T-cell (primary cell): ENCODE measurements at regions not wholly inside any gene's neighbourhood (a gene's known extent, or its start where the extent isn't known, plus 50 kb on each side); places are given as distances from the start of the nearest gene placed in this dataset.

Experiments
- ATAC-seq, 4 experiments: fragments of 200-7000 bp in 3 of 4; fragments of 150-1000 bp in 1 of 4; cut with Tn5 transposase; replicated peaks in 1 of 4; 1 replicate in 3 of 4; 2 replicates in 1 of 4; pipeline ENCODE4 v1.10.0; 2021; ENCODE audit warnings: moderate library complexity in 3 of 4, mild to moderate bottlenecking in 2 of 4, moderate number of reproducible peaks in 1 of 4
- CTCF ChIA-PET, 2 donors: fragments of 300-600 bp; sonication (Branson Sonifier 250); formaldehyde crosslinking; loops; one replicate each; lab custom pipeline; 2022; ENCODE audit warnings: antibody characterized with exemption in 2 of 2; lab: Charles Lee
- POLR2A ChIA-PET, 2 donors: fragments of 300-600 bp; sonication (Branson Sonifier 250); formaldehyde crosslinking; loops; one replicate each; lab custom pipeline; 2022; ENCODE audit warnings: antibody characterized with exemption in 2 of 2; lab: Charles Lee
- DNase-seq, 35 experiments: peaks; one replicate each; pipeline versions ENCODE4 v3.0.0 to v3.0.0-alpha.2; 2013 to 2023
- H3K27ac ChIP-seq: one replicate; pipeline ENCODE4 v1.5.1; 2013; ENCODE audit warnings: low read length
- H3K27me3 ChIP-seq, 2 experiments: replicated peaks in 1 of 2; 1 replicate in 1 of 2; 2 replicates in 1 of 2; pipeline versions ENCODE4 v1.6.1 to v1.7.0; 2013; ENCODE audit warnings: low read length in 1 of 2, mixed read lengths in 1 of 2; ENCODE audit not compliant: control insufficient read depth in 2 of 2, insufficient read depth in 2 of 2; ENCODE audit errors: extremely low read depth in 1 of 2
- H3K36me3 ChIP-seq, 2 donors: 1 replicate in 1 of 2; 2 replicates in 1 of 2; pipeline versions ENCODE4 v1.6.1 to v1.7.0; 2013; ENCODE audit warnings: low read length in 1 of 2; ENCODE audit not compliant: control insufficient read depth in 2 of 2, insufficient read depth in 1 of 2; ENCODE audit errors: extremely low read depth in 1 of 2
- H3K4me1 ChIP-seq, 2 experiments: 1 replicate in 1 of 2; 2 replicates in 1 of 2; pipeline versions ENCODE4 v1.6.1 to v1.7.0; 2013; ENCODE audit warnings: low read length in 2 of 2, mixed read lengths in 1 of 2; ENCODE audit not compliant: insufficient read depth in 2 of 2, control insufficient read depth in 1 of 2; ENCODE audit errors: extremely low read depth in 1 of 2
- H3K4me3 ChIP-seq, 2 donors: 1 replicate in 1 of 2; 2 replicates in 1 of 2; pipeline versions ENCODE4 v1.5.1 to v1.7.0; 2013; ENCODE audit warnings: mild to moderate bottlenecking in 2 of 2, low read length in 1 of 2, moderate library complexity in 1 of 2; ENCODE audit not compliant: control insufficient read depth in 1 of 2; ENCODE audit errors: extremely low read depth in 1 of 2
- H3K9me3 ChIP-seq: 2 replicates; pipeline ENCODE4 v1.7.0; 2013
- H3K27ac Mint-ChIP-seq, 2 donors: one replicate each; pipeline ENCODE4 v1.8.0; 2020 to 2021; ENCODE audit warnings: mild to moderate bottlenecking in 2 of 2, mixed read lengths in 2 of 2
- H3K27me3 Mint-ChIP-seq, 2 donors: one replicate each; pipeline ENCODE4 v1.8.0; 2021 to 2022; ENCODE audit warnings: mixed read lengths in 2 of 2
- H3K36me3 Mint-ChIP-seq: one replicate; pipeline ENCODE4 v1.8.0; 2021; ENCODE audit warnings: mixed read lengths
- H3K4me1 Mint-ChIP-seq, 3 donors: one replicate each; pipeline ENCODE4 v1.8.0; 2020 to 2022; ENCODE audit warnings: mixed read lengths in 3 of 3, mild to moderate bottlenecking in 1 of 3
- H3K4me3 Mint-ChIP-seq, 3 donors: one replicate each; pipeline ENCODE4 v1.8.0; 2020 to 2022; ENCODE audit warnings: mild to moderate bottlenecking in 3 of 3, mixed read lengths in 3 of 3, moderate library complexity in 3 of 3
- H3K9me3 Mint-ChIP-seq, 3 donors: one replicate each; pipeline ENCODE4 v1.8.0; 2020 to 2022; ENCODE audit warnings: mixed read lengths in 3 of 3
- WGBS: methylation state at CpG from one replicate; pipeline ENCODE4 v1.1.5; 2013; ENCODE audit warnings: missing lambda C conversion rate; ENCODE audit not compliant: insufficient coverage; 5-methylcytosine and 5-hydroxymethylcytosine counted together

- ATAC-seq (no peak), DNase-seq (no peak)
- H3K9me3 Mint-ChIP-seq: no peaks in the 10 kb centered on the region
- Histone ChIP-seq H3K27ac (no peak overlapping the region), H3K4me3 (no peak overlapping the region), H3K4me1 (no peaks in the 10 kb centered on the region), H3K36me3 (no peaks in the 10 kb centered on the region), H3K27me3 (peaks cover 0 to 8% of the 10 kb centered on the region in 2 experiments), H3K9me3 (no peaks in the 10 kb centered on the region)
- CTCF ChIA-PET: no interaction called here
- no peak overlapping the region for H3K4me3 Mint-ChIP-seq
- peaks cover 2 to 19% of the 10 kb centered on the region in 2 donors for H3K27me3 Mint-ChIP-seq
- H3K27ac Mint-ChIP-seq: no peak overlapping the region
- no peaks in the 10 kb centered on the region for H3K4me1 Mint-ChIP-seq
- POLR2A ChIA-PET: no interaction called here
- H3K36me3 Mint-ChIP-seq: no peaks in the 10 kb centered on the region
- no CpG with 5 or more reads among the region's 5 CpGs for WGBS
These were observed 94.0 kb downstream of the CAVIN4 start for GRCh38 chr9:100671898-100672297.

- no peaks in the 10 kb centered on the region for H3K36me3 ChIP-seq
- Mint-ChIP-seq H3K4me3 (no peak overlapping the region), H3K36me3 (no peaks in the 10 kb centered on the region), H3K27ac (no peak overlapping the region), H3K9me3 (no peaks in the 10 kb centered on the region), H3K27me3 (peaks cover 2 to 15% of the 10 kb centered on the region in 2 donors), H3K4me1 (no peaks in the 10 kb centered on the region)
- POLR2A ChIA-PET: no interaction called here
- WGBS: 100% methylated on average over 1 of the region's 2 CpGs
- no peak for ATAC-seq
- no peaks in the 10 kb centered on the region for H3K4me1 ChIP-seq
- H3K27ac ChIP-seq: no peak overlapping the region
- H3K27me3 ChIP-seq: no peaks in the 10 kb centered on the region
- CTCF ChIA-PET: no interaction called here
- H3K4me3 ChIP-seq: no peak overlapping the region
- DNase-seq: no peak
- H3K9me3 ChIP-seq: no peaks in the 10 kb centered on the region
These were observed 95.4 kb downstream of the CAVIN4 start for GRCh38 chr9:100673249-100673648.

- ATAC-seq (no peak), DNase-seq (no peak)
- peaks cover 1 to 11% of the 10 kb centered on the region in 2 donors for H3K27me3 Mint-ChIP-seq
- H3K4me3 ChIP-seq: no peak overlapping the region
- H3K4me3 Mint-ChIP-seq: no peak overlapping the region
- no peak overlapping the region for H3K27ac ChIP-seq
- no peaks in the 10 kb centered on the region for H3K9me3 Mint-ChIP-seq
- no peaks in the 10 kb centered on the region for H3K27me3 ChIP-seq
- H3K36me3 ChIP-seq: no peaks in the 10 kb centered on the region
- H3K4me1 ChIP-seq: no peaks in the 10 kb centered on the region
- H3K9me3 ChIP-seq: no peaks in the 10 kb centered on the region
- no peak overlapping the region for H3K27ac Mint-ChIP-seq
- no peaks in the 10 kb centered on the region for H3K4me1 Mint-ChIP-seq
- ChIA-PET POLR2A (no interaction called here), CTCF (no interaction called here)
- 56% methylated on average over 1 of the region's 1 CpG for WGBS
- no peaks in the 10 kb centered on the region for H3K36me3 Mint-ChIP-seq
These were observed 96.7 kb downstream of the CAVIN4 start for GRCh38 chr9:100674419-100675122.

GRCh38 chr9:100679834-100680233 lies 102.0 kb downstream of the CAVIN4 start:
- CTCF ChIA-PET: interaction anchor here in 1 of 2 donors (0.6 kb wide), 1 partner anchor 9 kb away, joined by 7 read pairs; no protein-coding TSS in a partner anchor
- H3K36me3 ChIP-seq: no peaks in the 10 kb centered on the region
- no peak overlapping the region for H3K4me3 ChIP-seq
- Mint-ChIP-seq H3K27ac (no peak overlapping the region), H3K4me3 (no peak overlapping the region), H3K36me3 (no peaks in the 10 kb centered on the region), H3K4me1 (no peaks in the 10 kb centered on the region), H3K27me3 (peaks cover 3 to 5% of the 10 kb centered on the region in 2 donors), H3K9me3 (no peaks in the 10 kb centered on the region)
- no peaks in the 10 kb centered on the region for H3K9me3 ChIP-seq
- H3K27me3 ChIP-seq: no peaks in the 10 kb centered on the region
- DNase-seq: no peak
- H3K4me1 ChIP-seq: no peaks in the 10 kb centered on the region
- no CpG with 5 or more reads among the region's 2 CpGs for WGBS
- POLR2A ChIA-PET: interaction anchor here (0.5 to 0.6 kb wide), 2 partner anchors 18 to 70 kb away, joined by 4 to 8 read pairs; no protein-coding TSS in a partner anchor
- H3K27ac ChIP-seq: no peak overlapping the region
- no peak for ATAC-seq

GRCh38 chr9:100686420-100686819 lies 108.5 kb downstream of the CAVIN4 start:
- ATAC-seq (no peak), DNase-seq (no peak)
- Histone ChIP-seq H3K36me3 (no peaks in the 10 kb centered on the region), H3K4me1 (peaks cover 0 to 5% of the 10 kb centered on the region in 2 experiments), H3K9me3 (no peaks in the 10 kb centered on the region), H3K27me3 (no peaks in the 10 kb centered on the region), H3K4me3 (no peak overlapping the region), H3K27ac (no peak overlapping the region)
- POLR2A ChIA-PET: no interaction called here
- CTCF ChIA-PET: no interaction called here
- WGBS: 100% methylated on average over 1 of the region's 2 CpGs
- Mint-ChIP-seq H3K4me1 (peaks cover 0 to 7% (median 0%) of the 10 kb centered on the region in 3 donors), H3K27me3 (peaks cover 14 to 27% of the 10 kb centered on the region in 2 donors), H3K4me3 (no peak overlapping the region), H3K36me3 (no peaks in the 10 kb centered on the region), H3K9me3 (no peaks in the 10 kb centered on the region), H3K27ac (no peak overlapping the region)

- H3K9me3 Mint-ChIP-seq: no peaks in the 10 kb centered on the region
- H3K27me3 Mint-ChIP-seq: peaks cover 12 to 21% of the 10 kb centered on the region in 2 donors
- Histone ChIP-seq H3K4me1 (peaks cover 0 to 5% of the 10 kb centered on the region in 2 experiments), H3K4me3 (no peak overlapping the region), H3K36me3 (no peaks in the 10 kb centered on the region), H3K9me3 (no peaks in the 10 kb centered on the region), H3K27me3 (no peaks in the 10 kb centered on the region), H3K27ac (no peak overlapping the region)
- WGBS: 0% methylated on average over 2 of the region's 3 CpGs
- POLR2A ChIA-PET: no interaction called here
- CTCF ChIA-PET: interaction anchor here in 1 of 2 donors (0.7 kb wide), 1 partner anchor 11 kb away, joined by 4 read pairs; no protein-coding TSS in a partner anchor
- H3K36me3 Mint-ChIP-seq: no peaks in the 10 kb centered on the region
- H3K4me1 Mint-ChIP-seq: peaks cover 0 to 7% (median 0%) of the 10 kb centered on the region in 3 donors
- H3K27ac Mint-ChIP-seq: no peak overlapping the region
- DNase-seq (peak in 1 of 35 experiments; percentile 0), ATAC-seq (no peak)
- no peak overlapping the region for H3K4me3 Mint-ChIP-seq
These were observed 111.8 kb downstream of the CAVIN4 start for GRCh38 chr9:100689635-100690034.
